ENCODE measurements at regions not wholly inside any gene's neighbourhood (a gene's known extent, or its start where the extent isn't known, plus 50 kb on each side); places are given as distances from the start of the nearest gene placed in this dataset.

GRCh38 chr15:25134546-25134945 is 179.8 kb downstream of the SNRPN start:
- H3K4me3 ChIP-seq (ENCODE audit: low read depth, low read length): no peak overlapping the region
- CTCF ChIA-PET: interaction anchor here (0.8 to 3.5 kb wide), 2 partner anchors 362 to 367 kb away, joined by 3 to 19 read pairs; no protein-coding TSS in a partner anchor
- POLR2A ChIA-PET: no interaction called here
- TF ChIP-seq CTCF (IDR thresholded peaks at IDR 0.05; ENCODE audit: insufficient read depth, low read length, missing control alignments): no peak
- DNase-seq (ENCODE audit: low read depth, low spot score): no peak

- ChIA-PET CTCF (interaction anchor here (0.7 to 3.5 kb wide), 3 partner anchors 8 to 366 kb away, joined by 3 to 19 read pairs (median 3); no protein-coding TSS in a partner anchor), POLR2A (no interaction called here)
- peak; percentile 17 for TF ChIP-seq CTCF (IDR thresholded peaks at IDR 0.05; ENCODE audit: insufficient read depth, low read length, missing control alignments)
- no peak overlapping the region for H3K4me3 ChIP-seq (ENCODE audit: low read depth, low read length)
- no peak for DNase-seq (ENCODE audit: low read depth, low spot score)
Measured at GRCh38 chr15:25136119-25136518, 181.3 kb downstream of the SNRPN start.

- no peak for DNase-seq (ENCODE audit: low read depth, low spot score)
- ChIA-PET CTCF (interaction anchor here (0.7 to 3.5 kb wide), 2 partner anchors 9 to 365 kb away, joined by 3 to 19 read pairs; no protein-coding TSS in a partner anchor), POLR2A (no interaction called here)
- TF ChIP-seq CTCF (IDR thresholded peaks at IDR 0.05; ENCODE audit: insufficient read depth, low read length, missing control alignments): no peak
- H3K4me3 ChIP-seq (ENCODE audit: low read depth, low read length): no peak overlapping the region
Measured at GRCh38 chr15:25137013-25137412, 182.2 kb downstream of the SNRPN start.

- no peak for DNase-seq (ENCODE audit: low read depth, low spot score)
- ChIA-PET CTCF (no interaction called here), POLR2A (no interaction called here)
- H3K4me3 ChIP-seq (ENCODE audit: low read depth, low read length): no peak overlapping the region
- no peak for TF ChIP-seq CTCF (IDR thresholded peaks at IDR 0.05; ENCODE audit: insufficient read depth, low read length, missing control alignments)
Measured at GRCh38 chr15:25169318-25169717, 214.5 kb downstream of the SNRPN start.

DNA sequence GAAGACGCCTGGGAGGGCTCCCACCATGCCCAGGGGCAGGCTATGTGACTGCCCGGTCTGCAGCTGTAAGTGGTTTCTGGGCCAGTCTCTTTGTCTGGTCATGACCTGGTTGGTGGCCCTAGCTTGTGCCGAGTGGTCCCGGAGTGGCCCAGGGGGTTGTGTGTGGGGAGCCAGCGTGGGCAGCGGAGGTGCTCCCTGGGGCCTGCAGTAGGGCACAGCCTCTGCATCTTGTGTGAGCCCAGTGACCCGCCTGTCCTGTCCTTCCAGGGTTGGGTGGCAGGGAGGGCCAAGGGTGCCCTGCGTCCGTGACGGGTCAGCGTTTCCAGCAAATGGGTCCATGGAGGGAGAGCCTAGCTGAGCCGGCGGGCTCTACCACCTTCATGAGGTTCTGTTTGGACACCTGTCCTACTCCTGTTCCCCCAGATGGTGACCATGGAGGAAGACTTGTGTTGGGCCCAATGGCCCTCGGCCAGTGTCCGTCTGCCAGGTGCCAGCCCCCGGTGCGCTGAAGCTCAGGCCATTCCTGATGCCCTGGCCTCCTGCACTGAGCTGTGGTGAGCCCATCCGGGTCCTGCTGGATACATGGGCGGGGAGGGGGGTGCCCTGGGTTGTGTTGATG is 215.4 kb downstream of the SNRPN start:
- no peak for DNase-seq (ENCODE audit: low read depth, low spot score)
- TF ChIP-seq CTCF (IDR thresholded peaks at IDR 0.05; ENCODE audit: insufficient read depth, low read length, missing control alignments): no peak
- POLR2A ChIA-PET: no interaction called here
- no peak overlapping the region for H3K4me3 ChIP-seq (ENCODE audit: low read depth, low read length)
- CTCF ChIA-PET: no interaction called here

DNA sequence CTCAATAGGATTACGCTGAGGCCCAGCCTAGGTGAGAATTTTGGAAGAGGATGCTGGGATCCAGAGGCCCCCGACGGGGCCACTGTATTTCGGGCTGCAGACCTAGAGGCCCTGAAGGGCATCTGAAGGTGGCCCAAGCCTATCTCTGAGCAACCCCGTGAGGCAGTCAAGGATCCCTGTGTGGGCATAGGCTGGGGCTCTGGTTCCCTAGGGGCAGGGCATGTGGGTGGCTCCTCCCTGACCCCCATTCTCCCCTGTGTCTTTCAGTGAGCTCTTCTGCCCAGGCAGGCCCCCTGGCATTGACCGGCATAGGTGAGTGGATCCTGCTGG is 216.0 kb downstream of the SNRPN start:
- ChIA-PET CTCF (no interaction called here), POLR2A (no interaction called here)
- H3K4me3 ChIP-seq (ENCODE audit: low read depth, low read length): no peak overlapping the region
- no peak for DNase-seq (ENCODE audit: low read depth, low spot score)
- no peak for TF ChIP-seq CTCF (IDR thresholded peaks at IDR 0.05; ENCODE audit: insufficient read depth, low read length, missing control alignments)
